ENCODE measurements at regions not wholly inside any gene's neighbourhood (a gene's known extent, or its start where the extent isn't known, plus 50 kb on each side); places are given as distances from the start of the nearest gene placed in this dataset.

- no peak for DNase-seq (ENCODE audit: low read depth)
- TF ChIP-seq CTCF (conservative IDR thresholded peaks at IDR 0.05; ENCODE audit: low read depth, low read length) = no peak
Observed at GRCh38 chr3:165636684-165637015, 200.6 kb downstream of the BCHE start.

GRCh38 chr3:165635791-165636683 lies 201.2 kb downstream of the BCHE start:
- no peak for TF ChIP-seq CTCF (conservative IDR thresholded peaks at IDR 0.05; ENCODE audit: low read depth, low read length)
- H3K4me3 ChIP-seq (ENCODE audit: low read length) = no peak overlapping the region
- DNase-seq (ENCODE audit: low read depth) = no peak

More at GRCh38 chr3:165636684-165637015, 200.6 kb downstream of the BCHE start:
- H3K4me3 ChIP-seq (ENCODE audit: low read length) = no peak overlapping the region

DNA sequence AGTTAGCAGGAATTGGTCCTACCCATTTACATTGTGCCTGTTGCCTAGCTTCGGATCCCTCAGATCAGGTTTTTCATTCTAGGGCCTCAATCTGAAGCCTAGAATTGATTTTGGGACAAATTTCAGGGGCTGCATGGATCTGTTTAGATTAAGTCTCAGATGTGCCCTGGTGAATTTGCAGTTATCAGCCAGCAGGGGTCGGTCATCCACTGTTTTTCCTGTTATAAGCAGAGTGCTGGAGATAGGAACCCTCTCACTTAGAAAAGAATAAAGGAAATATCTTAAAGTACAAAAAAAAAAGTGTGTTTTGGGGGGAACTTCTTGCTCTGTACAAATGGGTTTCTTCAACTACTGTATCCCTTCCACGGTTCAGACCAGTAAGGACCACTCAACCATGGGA lies 212.5 kb downstream of the BCHE start:
- no peak overlapping the region for H3K4me3 ChIP-seq (ENCODE audit: low read length)
- DNase-seq (ENCODE audit: low read depth) = no peak
- peak; percentile 51 for TF ChIP-seq CTCF (conservative IDR thresholded peaks at IDR 0.05; ENCODE audit: low read depth, low read length)

- DNase-seq (ENCODE audit: low read depth) = no peak
- peak; percentile 9 for TF ChIP-seq CTCF (conservative IDR thresholded peaks at IDR 0.05; ENCODE audit: low read depth, low read length)
- H3K4me3 ChIP-seq (ENCODE audit: low read length) = no peak overlapping the region
Observed at GRCh38 chr3:165622356-165622755, 214.9 kb downstream of the BCHE start.

DNA sequence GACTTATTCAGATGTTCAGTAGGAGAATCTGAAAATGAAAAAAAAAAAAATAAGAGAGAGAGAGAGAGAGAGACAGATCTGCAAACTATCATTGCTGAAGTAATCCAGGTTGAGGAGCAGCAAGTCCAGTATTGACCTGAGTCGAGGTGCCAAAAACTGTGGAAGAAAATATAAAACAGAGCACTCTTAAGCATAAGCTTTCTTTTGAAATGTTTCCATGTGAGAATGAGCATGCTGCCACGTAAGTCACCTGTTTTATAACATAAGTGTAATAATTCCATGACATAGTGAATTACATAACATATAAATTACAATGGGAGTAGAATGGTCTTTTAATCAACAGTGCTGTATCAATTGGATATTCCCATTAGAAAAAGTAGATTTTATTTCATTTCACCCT lies 218.2 kb downstream of the BCHE start:
- no peak for DNase-seq (ENCODE audit: low read depth)
- no peak overlapping the region for H3K4me3 ChIP-seq (ENCODE audit: low read length)
- no peak for TF ChIP-seq CTCF (conservative IDR thresholded peaks at IDR 0.05; ENCODE audit: low read depth, low read length)

- H3K4me3 ChIP-seq (ENCODE audit: low read length) = no peak overlapping the region
- no peak for DNase-seq (ENCODE audit: low read depth)
- TF ChIP-seq CTCF (conservative IDR thresholded peaks at IDR 0.05; ENCODE audit: low read depth, low read length) = no peak
Observed at GRCh38 chr3:165617134-165617533, 220.1 kb downstream of the BCHE start.

DNA sequence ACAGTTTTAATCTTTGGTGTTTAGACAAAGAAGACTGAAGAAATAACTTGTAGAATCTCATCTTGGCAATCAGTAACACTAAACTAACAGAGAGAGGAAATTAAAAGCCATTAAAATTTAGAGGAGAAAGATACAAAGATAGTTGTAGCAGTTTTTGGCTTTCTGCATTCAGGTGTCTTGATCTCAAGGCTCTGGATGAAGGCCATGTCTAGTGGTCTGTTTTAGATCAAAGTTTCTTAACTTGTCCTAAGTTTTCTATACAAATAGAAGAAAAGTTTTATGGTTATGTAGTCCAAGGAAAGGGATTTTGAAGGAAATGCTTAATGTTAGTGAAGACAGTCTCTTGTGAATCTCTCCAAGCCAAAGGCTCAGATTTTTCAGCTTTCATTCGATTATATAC lies 222.9 kb downstream of the BCHE start:
- no peak overlapping the region for H3K4me3 ChIP-seq (ENCODE audit: low read length)
- TF ChIP-seq CTCF (conservative IDR thresholded peaks at IDR 0.05; ENCODE audit: low read depth, low read length) = no peak
- no peak for DNase-seq (ENCODE audit: low read depth)
